RWPE2 (cell line): ENCODE measurements at regions not wholly inside any gene's neighbourhood (a gene's known extent, or its start where the extent isn't known, plus 50 kb on each side); places are given as distances from the start of the nearest gene placed in this dataset.

Source experiments
- ATAC-seq: fragments of 200-7000 bp; cut with Tn5 transposase; 3 replicates; pipeline ENCODE4 v1.9.1; 2021; ENCODE audit warnings: low read depth
- DNase-seq: peaks from one replicate; pipeline ENCODE4 v3.0.0-alpha.2; 2020; ENCODE audit warnings: low spot score
- H3K27ac ChIP-seq: fragments of 450-650 bp; 2 replicates; pipeline ENCODE4 v1.5.1; 2017; ENCODE audit warnings: mild to moderate bottlenecking; ENCODE audit not compliant: poor library complexity, severe bottlenecking
- H3K27me3 ChIP-seq: fragments of 250-450 bp; sonication (Bioruptor Pico); 2 replicates; pipeline ENCODE4 v1.5.1; 2021; ENCODE audit warnings: mild to moderate bottlenecking, moderate library complexity; ENCODE audit not compliant: insufficient read depth, poor library complexity, severe bottlenecking
- H3K36me3 ChIP-seq: fragments of 250-450 bp; sonication (Bioruptor Pico); 2 replicates; pipeline ENCODE4 v1.5.1; 2020; ENCODE audit warnings: low read depth, mild to moderate bottlenecking, moderate library complexity
- H3K4me1 ChIP-seq: fragments of 250-450 bp; sonication (Bioruptor Pico); 2 replicates; pipeline ENCODE4 v1.5.1; 2021; ENCODE audit warnings: mild to moderate bottlenecking, moderate library complexity; ENCODE audit not compliant: insufficient read depth, poor library complexity, severe bottlenecking
- H3K4me3 ChIP-seq: fragments of 250-450 bp; sonication (Bioruptor Pico); 2 replicates; pipeline ENCODE4 v1.5.1; 2021; ENCODE audit warnings: mild to moderate bottlenecking, moderate library complexity; ENCODE audit not compliant: severe bottlenecking
- H3K9me3 ChIP-seq: fragments of 250-450 bp; sonication (Bioruptor Pico); 2 replicates; pipeline ENCODE4 v1.5.1; 2021; ENCODE audit warnings: mild to moderate bottlenecking, moderate library complexity; ENCODE audit not compliant: severe bottlenecking
- CTCF ChIP-seq: fragments of 450-650 bp; IDR thresholded peaks from one replicate; pipeline ENCODE4 v1.5.1; 2017; ENCODE audit warnings: mild to moderate bottlenecking, moderate library complexity; ENCODE audit not compliant: poor library complexity, severe bottlenecking

- Histone ChIP-seq H3K27me3 (no peaks in the 10 kb centered on the region), H3K27ac (no peak overlapping the region), H3K9me3 (no peaks in the 10 kb centered on the region), H3K4me3 (no peak overlapping the region), H3K4me1 (no peaks in the 10 kb centered on the region), H3K36me3 (no peaks in the 10 kb centered on the region)
- no peak for TF ChIP-seq CTCF
- DNase-seq (no peak), ATAC-seq (no peak)
Observed at GRCh38 chr5:7016999-7017747, 303.9 kb downstream of the TENT4A start.

GRCh38 chr5:7018198-7018597 is 305.0 kb downstream of the TENT4A start:
- ATAC-seq (no peak), DNase-seq (no peak)

GRCh38 chr5:7018601-7019000 is 305.4 kb downstream of the TENT4A start:
- Histone ChIP-seq H3K4me1 (no peaks in the 10 kb centered on the region), H3K4me3 (no peak overlapping the region), H3K9me3 (no peaks in the 10 kb centered on the region), H3K27ac (no peak overlapping the region), H3K27me3 (no peaks in the 10 kb centered on the region), H3K36me3 (no peaks in the 10 kb centered on the region)
- ATAC-seq (no peak), DNase-seq (no peak)
- no peak for TF ChIP-seq CTCF

More at GRCh38 chr5:7018198-7018597, 305.0 kb downstream of the TENT4A start:
- TF ChIP-seq CTCF, result no peak
- H3K27me3 ChIP-seq, result no peaks in the 10 kb centered on the region
- H3K4me1 ChIP-seq, result no peaks in the 10 kb centered on the region
- H3K9me3 ChIP-seq, result no peaks in the 10 kb centered on the region
- H3K4me3 ChIP-seq, result no peak overlapping the region
- H3K36me3 ChIP-seq, result no peaks in the 10 kb centered on the region
- H3K27ac ChIP-seq, result no peak overlapping the region

- Histone ChIP-seq H3K4me3 (no peak overlapping the region), H3K9me3 (peaks cover 2% of the 10 kb centered on the region), H3K27ac (no peak overlapping the region), H3K27me3 (no peaks in the 10 kb centered on the region), H3K4me1 (no peaks in the 10 kb centered on the region), H3K36me3 (no peaks in the 10 kb centered on the region)
- DNase-seq, result no peak
- no peak for ATAC-seq
- no peak for TF ChIP-seq CTCF
Observed at GRCh38 chr5:7036192-7036835, 323.1 kb downstream of the TENT4A start.

GRCh38 chr5:7039074-7039473 is 325.8 kb downstream of the TENT4A start:
- no peak overlapping the region for H3K4me3 ChIP-seq
- no peaks in the 10 kb centered on the region for H3K27me3 ChIP-seq
- TF ChIP-seq CTCF, result no peak
- no peaks in the 10 kb centered on the region for H3K4me1 ChIP-seq
- H3K36me3 ChIP-seq, result no peaks in the 10 kb centered on the region
- no peak for ATAC-seq
- no peak overlapping the region for H3K27ac ChIP-seq
- DNase-seq, result no peak
- peaks cover 2% of the 10 kb centered on the region for H3K9me3 ChIP-seq
